ENCODE measurements at regions not wholly inside any gene's neighbourhood (a gene's known extent, or its start where the extent isn't known, plus 50 kb on each side); places are given as distances from the start of the nearest gene placed in this dataset.

GRCh38 chr7:69173846-69174245 lies 424.4 kb upstream of the AUTS2 start:
- TF ChIP-seq POLR2A (IDR thresholded peaks at IDR 0.05): no peak
- TF ChIP-seq, protein P1, sequence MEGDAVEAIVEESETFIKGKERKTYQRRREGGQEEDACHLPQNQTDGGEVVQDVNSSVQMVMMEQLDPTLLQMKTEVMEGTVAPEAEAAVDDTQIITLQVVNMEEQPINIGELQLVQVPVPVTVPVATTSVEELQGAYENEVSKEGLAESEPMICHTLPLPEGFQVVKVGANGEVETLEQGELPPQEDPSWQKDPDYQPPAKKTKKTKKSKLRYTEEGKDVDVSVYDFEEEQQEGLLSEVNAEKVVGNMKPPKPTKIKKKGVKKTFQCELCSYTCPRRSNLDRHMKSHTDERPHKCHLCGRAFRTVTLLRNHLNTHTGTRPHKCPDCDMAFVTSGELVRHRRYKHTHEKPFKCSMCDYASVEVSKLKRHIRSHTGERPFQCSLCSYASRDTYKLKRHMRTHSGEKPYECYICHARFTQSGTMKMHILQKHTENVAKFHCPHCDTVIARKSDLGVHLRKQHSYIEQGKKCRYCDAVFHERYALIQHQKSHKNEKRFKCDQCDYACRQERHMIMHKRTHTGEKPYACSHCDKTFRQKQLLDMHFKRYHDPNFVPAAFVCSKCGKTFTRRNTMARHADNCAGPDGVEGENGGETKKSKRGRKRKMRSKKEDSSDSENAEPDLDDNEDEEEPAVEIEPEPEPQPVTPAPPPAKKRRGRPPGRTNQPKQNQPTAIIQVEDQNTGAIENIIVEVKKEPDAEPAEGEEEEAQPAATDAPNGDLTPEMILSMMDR (IDR thresholded peaks at IDR 0.05): no peak
